ENCODE measurements at regions not wholly inside any gene's neighbourhood (a gene's known extent, or its start where the extent isn't known, plus 50 kb on each side); places are given as distances from the start of the nearest gene placed in this dataset.
"Not testable (repeated sequence)": the region's sequence is repeated elsewhere in the genome, so short reads cannot be mapped to it uniquely, and the experiment has no call there.

- no peak overlapping the region for H3K27ac Mint-ChIP-seq
- H3K4me1 Mint-ChIP-seq, result no peaks in the 10 kb centered on the region
- peaks cover 0 to 2% (median 0%) of the 10 kb centered on the region in 8 donors for H3K9me3 Mint-ChIP-seq
- no peaks in the 10 kb centered on the region for H3K27me3 ChIP-seq (ENCODE audit: insufficient read depth, low read length)
- H3K36me3 Mint-ChIP-seq, result no peaks in the 10 kb centered on the region
- no peak for DNase-seq
- intact Hi-C loops (cut with micrococcal nuclease), result no loop called here
- H3K4me1 ChIP-seq (ENCODE audit: insufficient read depth, low read length), result no peaks in the 10 kb centered on the region
- CTCF ChIA-PET (ENCODE audit: partially characterized antibody), result no interaction called here
- POLR2A ChIA-PET (ENCODE audit: partially characterized antibody), result no interaction called here
- H3K4me3 ChIP-seq (ENCODE audit: low read length in 2 of 2), result no peak overlapping the region
- H3K27ac ChIP-seq (ENCODE audit: low read depth, low read length), result no peak overlapping the region
- no peaks in the 10 kb centered on the region for H3K36me3 ChIP-seq (ENCODE audit: insufficient read depth, low read length)
- no peak overlapping the region for H3K4me3 Mint-ChIP-seq
- H3K9me3 ChIP-seq (ENCODE audit: control insufficient read depth in 1 of 2, low read length in 2 of 2), result no peaks in the 10 kb centered on the region
- H3K27me3 Mint-ChIP-seq, result no peaks in the 10 kb centered on the region
These were observed 633.8 kb downstream of the SLCO4C1 start for GRCh38 chr5:101662263-101662662.

GRCh38 chr5:101658433-101658832, 637.7 kb downstream of the SLCO4C1 start:
- Mint-ChIP-seq H3K27ac (no peak overlapping the region), H3K4me1 (no peaks in the 10 kb centered on the region), H3K9me3 (no peaks in the 10 kb centered on the region), H3K4me3 (no peak overlapping the region), H3K36me3 (no peaks in the 10 kb centered on the region), H3K27me3 (no peaks in the 10 kb centered on the region)
- H3K27ac ChIP-seq (ENCODE audit: low read depth, low read length), result no peak overlapping the region
- no peaks in the 10 kb centered on the region for H3K9me3 ChIP-seq (ENCODE audit: control insufficient read depth in 1 of 2, low read length in 2 of 2)
- intact Hi-C loops (cut with micrococcal nuclease), result no loop called here
- ChIA-PET CTCF (ENCODE audit: partially characterized antibody) (no interaction called here), POLR2A (ENCODE audit: partially characterized antibody) (no interaction called here)
- no peak for DNase-seq
- H3K36me3 ChIP-seq (ENCODE audit: insufficient read depth, low read length), result no peaks in the 10 kb centered on the region
- H3K4me1 ChIP-seq (ENCODE audit: insufficient read depth, low read length), result no peaks in the 10 kb centered on the region
- H3K4me3 ChIP-seq (ENCODE audit: low read length in 2 of 2), result no peak overlapping the region
- H3K27me3 ChIP-seq (ENCODE audit: insufficient read depth, low read length), result no peaks in the 10 kb centered on the region

- Mint-ChIP-seq H3K27ac (no peak overlapping the region), H3K9me3 (no peaks in the 10 kb centered on the region), H3K4me1 (no peaks in the 10 kb centered on the region), H3K36me3 (no peaks in the 10 kb centered on the region), H3K27me3 (no peaks in the 10 kb centered on the region), H3K4me3 (no peak overlapping the region)
- Histone ChIP-seq H3K4me3 (ENCODE audit: low read length in 2 of 2) (no peak overlapping the region), H3K36me3 (ENCODE audit: insufficient read depth, low read length) (no peaks in the 10 kb centered on the region), H3K9me3 (ENCODE audit: control insufficient read depth in 1 of 2, low read length in 2 of 2) (no peaks in the 10 kb centered on the region), H3K27ac (ENCODE audit: low read depth, low read length) (no peak overlapping the region), H3K4me1 (ENCODE audit: insufficient read depth, low read length) (no peaks in the 10 kb centered on the region), H3K27me3 (ENCODE audit: insufficient read depth, low read length) (no peaks in the 10 kb centered on the region)
- ChIA-PET POLR2A (ENCODE audit: partially characterized antibody) (no interaction called here), CTCF (ENCODE audit: partially characterized antibody) (no interaction called here)
- DNase-seq, result no peak
- intact Hi-C loops (cut with micrococcal nuclease), result no loop called here
These were observed 642.1 kb downstream of the SLCO4C1 start for GRCh38 chr5:101653996-101654395.

- Histone ChIP-seq H3K4me1 (ENCODE audit: insufficient read depth, low read length) (no peaks in the 10 kb centered on the region), H3K4me3 (ENCODE audit: low read length in 2 of 2) (no peak overlapping the region), H3K27ac (ENCODE audit: low read depth, low read length) (no peak overlapping the region), H3K27me3 (ENCODE audit: insufficient read depth, low read length) (no peaks in the 10 kb centered on the region), H3K9me3 (ENCODE audit: control insufficient read depth in 1 of 2, low read length in 2 of 2) (no peaks in the 10 kb centered on the region), H3K36me3 (ENCODE audit: insufficient read depth, low read length) (no peaks in the 10 kb centered on the region)
- Mint-ChIP-seq H3K27ac (no peak overlapping the region), H3K4me3 (no peak overlapping the region), H3K36me3 (no peaks in the 10 kb centered on the region), H3K9me3 (no peaks in the 10 kb centered on the region), H3K27me3 (no peaks in the 10 kb centered on the region), H3K4me1 (no peaks in the 10 kb centered on the region)
- no peak for DNase-seq
- intact Hi-C loops (cut with micrococcal nuclease), result no loop called here
- CTCF ChIA-PET (ENCODE audit: partially characterized antibody), result no interaction called here
- POLR2A ChIA-PET (ENCODE audit: partially characterized antibody), result no interaction called here
These were observed 648.2 kb downstream of the SLCO4C1 start for GRCh38 chr5:101647861-101648260.

GRCh38 chr5:101643794-101644193, 652.3 kb downstream of the SLCO4C1 start:
- H3K36me3 Mint-ChIP-seq, result no peaks in the 10 kb centered on the region
- DNase-seq, result no peak
- no peak overlapping the region for H3K27ac Mint-ChIP-seq
- H3K27me3 ChIP-seq (ENCODE audit: insufficient read depth, low read length), result no peaks in the 10 kb centered on the region
- H3K4me3 ChIP-seq (ENCODE audit: low read length in 2 of 2), result no peak overlapping the region
- ChIA-PET POLR2A (ENCODE audit: partially characterized antibody) (no interaction called here), CTCF (ENCODE audit: partially characterized antibody) (no interaction called here)
- H3K4me1 ChIP-seq (ENCODE audit: insufficient read depth, low read length), result no peaks in the 10 kb centered on the region
- no peaks in the 10 kb centered on the region for H3K4me1 Mint-ChIP-seq
- H3K4me3 Mint-ChIP-seq, result no peak overlapping the region
- H3K9me3 ChIP-seq (ENCODE audit: control insufficient read depth in 1 of 2, low read length in 2 of 2), result no peaks in the 10 kb centered on the region
- H3K36me3 ChIP-seq (ENCODE audit: insufficient read depth, low read length), result no peaks in the 10 kb centered on the region
- H3K9me3 Mint-ChIP-seq, result no peaks in the 10 kb centered on the region
- H3K27me3 Mint-ChIP-seq, result no peaks in the 10 kb centered on the region
- intact Hi-C loops (cut with micrococcal nuclease), result no loop called here
- H3K27ac ChIP-seq (ENCODE audit: low read depth, low read length), result no peak overlapping the region

GRCh38 chr5:101637599-101637998, 658.5 kb downstream of the SLCO4C1 start:
- H3K4me3 Mint-ChIP-seq, result no peak overlapping the region
- no peaks in the 10 kb centered on the region for H3K27me3 ChIP-seq (ENCODE audit: insufficient read depth, low read length)
- no peak for DNase-seq
- POLR2A ChIA-PET (ENCODE audit: partially characterized antibody), result no interaction called here
- H3K36me3 Mint-ChIP-seq, result no peaks in the 10 kb centered on the region
- no peaks in the 10 kb centered on the region for H3K36me3 ChIP-seq (ENCODE audit: insufficient read depth, low read length)
- H3K27me3 Mint-ChIP-seq, result no peaks in the 10 kb centered on the region
- no peaks in the 10 kb centered on the region for H3K4me1 Mint-ChIP-seq
- peaks cover 0 to 5% (median 0%) of the 10 kb centered on the region in 8 donors for H3K9me3 Mint-ChIP-seq
- H3K27ac ChIP-seq (ENCODE audit: low read depth, low read length), result no peak overlapping the region
- CTCF ChIA-PET (ENCODE audit: partially characterized antibody), result no interaction called here
- H3K4me3 ChIP-seq (ENCODE audit: low read length in 2 of 2), result no peak overlapping the region
- H3K4me1 ChIP-seq (ENCODE audit: insufficient read depth, low read length), result no peaks in the 10 kb centered on the region
- intact Hi-C loops (cut with micrococcal nuclease), result no loop called here
- no peak overlapping the region for H3K27ac Mint-ChIP-seq
- no peaks in the 10 kb centered on the region for H3K9me3 ChIP-seq (ENCODE audit: control insufficient read depth in 1 of 2, low read length in 2 of 2)

GRCh38 chr5:101627770-101628169, 668.3 kb downstream of the SLCO4C1 start:
- H3K27me3 ChIP-seq (ENCODE audit: insufficient read depth, low read length); intact Hi-C loops (cut with micrococcal nuclease); H3K27ac Mint-ChIP-seq; H3K9me3 Mint-ChIP-seq; CTCF ChIA-PET (ENCODE audit: partially characterized antibody); POLR2A ChIA-PET (ENCODE audit: partially characterized antibody); H3K36me3 Mint-ChIP-seq; H3K4me3 Mint-ChIP-seq; H3K36me3 ChIP-seq (ENCODE audit: insufficient read depth, low read length); H3K27me3 Mint-ChIP-seq; DNase-seq; H3K4me3 ChIP-seq (ENCODE audit: low read length in 2 of 2); H3K4me1 Mint-ChIP-seq; H3K9me3 ChIP-seq (ENCODE audit: control insufficient read depth in 1 of 2, low read length in 2 of 2); H3K4me1 ChIP-seq (ENCODE audit: insufficient read depth, low read length); H3K27ac ChIP-seq (ENCODE audit: low read depth, low read length): not testable (repeated sequence)

- H3K27ac ChIP-seq (ENCODE audit: low read depth, low read length), result no peak overlapping the region
- ChIA-PET POLR2A (ENCODE audit: partially characterized antibody) (no interaction called here), CTCF (ENCODE audit: partially characterized antibody) (no interaction called here)
- DNase-seq, result no peak
- H3K9me3 Mint-ChIP-seq, result peaks cover 0 to 4% (median 0%) of the 10 kb centered on the region in 8 donors
- no peak overlapping the region for H3K4me3 ChIP-seq (ENCODE audit: low read length in 2 of 2)
- intact Hi-C loops (cut with micrococcal nuclease), result no loop called here
- no peaks in the 10 kb centered on the region for H3K27me3 ChIP-seq (ENCODE audit: insufficient read depth, low read length)
- no peaks in the 10 kb centered on the region for H3K4me1 ChIP-seq (ENCODE audit: insufficient read depth, low read length)
- no peaks in the 10 kb centered on the region for H3K27me3 Mint-ChIP-seq
- no peaks in the 10 kb centered on the region for H3K36me3 Mint-ChIP-seq
- H3K9me3 ChIP-seq (ENCODE audit: control insufficient read depth in 1 of 2, low read length in 2 of 2), result no peaks in the 10 kb centered on the region
- H3K36me3 ChIP-seq (ENCODE audit: insufficient read depth, low read length), result no peaks in the 10 kb centered on the region
- no peaks in the 10 kb centered on the region for H3K4me1 Mint-ChIP-seq
- no peak overlapping the region for H3K4me3 Mint-ChIP-seq
- H3K27ac Mint-ChIP-seq, result no peak overlapping the region
These were observed 669.5 kb downstream of the SLCO4C1 start for GRCh38 chr5:101626572-101626971.
